MM.1S (cell line): ENCODE measurements at regions not wholly inside any gene's neighbourhood (a gene's known extent, or its start where the extent isn't known, plus 50 kb on each side); places are given as distances from the start of the nearest gene placed in this dataset.

ENCODE experiments used
- CTCF ChIP-seq: fragments of 300-600 bp; sonication (generic); IDR thresholded peaks from 2 replicates; pipeline ENCODE4 v1.5.1; 2016; ENCODE audit warnings: antibody characterized with exemption, low read length, mixed read lengths
- EZH2 ChIP-seq: fragments of 300-600 bp; sonication (generic); optimal IDR thresholded peaks from 2 replicates; pipeline ENCODE3; 2017; ENCODE audit warnings: low read depth, mild to moderate bottlenecking, antibody characterized with exemption, low read length, mixed read lengths
- EZH2phosphoT487 ChIP-seq: fragments of 300-600 bp; sonication (generic); IDR thresholded peaks from 2 replicates; pipeline ENCODE4 v1.6.1; 2018; ENCODE audit warnings: antibody characterized with exemption, low read length

- no peak for TF ChIP-seq CTCF
- TF ChIP-seq EZH2 = no peak
- TF ChIP-seq EZH2phosphoT487 = no peak
These were observed 490.2 kb upstream of the IGFBP3 start for GRCh38 chr7:46411236-46411635.
